Stomach (tissue), 8 donors: ENCODE measurements at regions not wholly inside any gene's neighbourhood (a gene's known extent, or its start where the extent isn't known, plus 50 kb on each side); places are given as distances from the start of the nearest gene placed in this dataset.

Source experiments
- DNase-seq, 2 donors: peaks; one replicate each; pipeline versions ENCODE4 v3.0.0 to v3.0.0-alpha.2; 2013 to 2019
- H3K27ac ChIP-seq, 5 donors: fragments of 200-600 bp in 4 of 5; sonication (generic) in 4 of 5; one replicate each; pipeline ENCODE4 v1.5.1; 2013 to 2019; ENCODE audit warnings: mild to moderate bottlenecking in 1 of 5, moderate library complexity in 1 of 5
- H3K27me3 ChIP-seq, 3 donors: fragments of 200-600 bp; sonication (generic); one replicate each; pipeline ENCODE4 v1.5.1; 2017 to 2019; ENCODE audit warnings: mixed run types in 1 of 3
- H3K36me3 ChIP-seq, 4 donors: fragments of 200-600 bp; sonication (generic); 1 replicate in 3 of 4; 2 replicates in 1 of 4; pipeline ENCODE4 v1.5.1; 2016 to 2019
- H3K4me1 ChIP-seq, 4 donors: fragments of 200-600 bp; sonication (generic); one replicate each; pipeline ENCODE4 v1.5.1; 2016 to 2019
- H3K4me3 ChIP-seq, 4 donors: fragments of 200-600 bp; sonication (generic) in 3 of 4; one replicate each; pipeline ENCODE4 v1.5.1; 2016 to 2019; ENCODE audit warnings: mild to moderate bottlenecking in 1 of 4
- H3K9me3 ChIP-seq, 4 donors: fragments of 200-600 bp; sonication (generic); one replicate each; pipeline ENCODE4 v1.5.1; 2016 to 2019
- EP300 ChIP-seq: sonication (generic); formaldehyde crosslinking; IDR thresholded peaks from one replicate; pipeline ENCODE4 v1.6.1; 2017; ENCODE audit warnings: antibody characterized with exemption
- POLR2A ChIP-seq, 4 donors: fragments of 450-650 bp; IDR thresholded peaks; one replicate each; pipeline ENCODE4 v1.6.1; 2016; ENCODE audit warnings: antibody characterized with exemption in 4 of 4, control low read depth in 2 of 4, mild to moderate bottlenecking in 1 of 4, moderate library complexity in 1 of 4
- POLR2AphosphoS5 ChIP-seq, 3 donors: sonication (generic); formaldehyde crosslinking; IDR thresholded peaks; one replicate each; pipeline ENCODE4 v1.6.1; 2016; ENCODE audit warnings: antibody characterized with exemption in 3 of 3
- WGBS, 5 donors: extraction: QIAGEN DNeasy Blood & Tissue Kit in 3 of 5; methylation state at CpG; one replicate each; pipeline versions ENCODE4 v1.1.5 to v1.1.7; 2013 to 2018; 5-methylcytosine and 5-hydroxymethylcytosine counted together
- intact Hi-C: fragments of 100-400 bp; cut with DNase I; formaldehyde crosslinking; loops from one replicate; pipeline ENCODE4 v1.15.1; 2023; ENCODE audit warnings: low total_unique reads
- TF ChIP-seq, protein P1 (sequence below), 7 experiments: fragments of 450-650 bp in 4 of 7; fragments of 200-600 bp in 3 of 7; sonication (generic) in 3 of 7; IDR thresholded peaks; one replicate each; pipeline ENCODE4 v1.5.1; 2016 to 2019; ENCODE audit warnings: antibody characterized with exemption in 7 of 7, control low read depth in 2 of 7, mild to moderate bottlenecking in 1 of 7
- donor health status: healthy with polysubstance abuse.
- donor health status: Bipolar disorder and iron deficiency.
- donor health status: healthy.

DNA sequence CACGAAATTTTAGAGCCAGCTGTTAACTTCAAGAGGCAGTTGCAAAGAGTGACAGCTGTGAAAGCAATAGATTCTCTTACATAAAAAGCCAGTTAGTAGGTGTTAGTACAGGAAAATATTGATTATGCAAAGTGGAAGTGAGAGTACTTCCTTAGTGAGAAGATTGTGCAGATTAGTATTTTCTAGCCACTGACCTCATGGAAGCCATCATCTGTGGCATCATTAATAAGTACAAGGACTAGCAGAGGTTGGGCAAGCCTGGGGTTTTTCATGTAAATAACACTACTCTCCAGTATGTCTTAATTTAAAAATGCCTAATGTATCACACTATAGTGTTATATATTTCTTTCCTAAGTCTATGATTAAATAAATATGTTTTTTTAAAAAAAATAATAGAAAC lies 166.2 kb upstream of the DTNA start:
- no peak for DNase-seq
- TF ChIP-seq, protein P1, sequence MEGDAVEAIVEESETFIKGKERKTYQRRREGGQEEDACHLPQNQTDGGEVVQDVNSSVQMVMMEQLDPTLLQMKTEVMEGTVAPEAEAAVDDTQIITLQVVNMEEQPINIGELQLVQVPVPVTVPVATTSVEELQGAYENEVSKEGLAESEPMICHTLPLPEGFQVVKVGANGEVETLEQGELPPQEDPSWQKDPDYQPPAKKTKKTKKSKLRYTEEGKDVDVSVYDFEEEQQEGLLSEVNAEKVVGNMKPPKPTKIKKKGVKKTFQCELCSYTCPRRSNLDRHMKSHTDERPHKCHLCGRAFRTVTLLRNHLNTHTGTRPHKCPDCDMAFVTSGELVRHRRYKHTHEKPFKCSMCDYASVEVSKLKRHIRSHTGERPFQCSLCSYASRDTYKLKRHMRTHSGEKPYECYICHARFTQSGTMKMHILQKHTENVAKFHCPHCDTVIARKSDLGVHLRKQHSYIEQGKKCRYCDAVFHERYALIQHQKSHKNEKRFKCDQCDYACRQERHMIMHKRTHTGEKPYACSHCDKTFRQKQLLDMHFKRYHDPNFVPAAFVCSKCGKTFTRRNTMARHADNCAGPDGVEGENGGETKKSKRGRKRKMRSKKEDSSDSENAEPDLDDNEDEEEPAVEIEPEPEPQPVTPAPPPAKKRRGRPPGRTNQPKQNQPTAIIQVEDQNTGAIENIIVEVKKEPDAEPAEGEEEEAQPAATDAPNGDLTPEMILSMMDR (IDR thresholded peaks at IDR 0.05): no peak
- no peak for TF ChIP-seq POLR2AphosphoS5 (IDR thresholded peaks at IDR 0.05)
- no peak for TF ChIP-seq EP300
- TF ChIP-seq POLR2A (IDR thresholded peaks at IDR 0.05): no peak
- 29 to 55% (median 47%) methylated on average over 1 of the region's 1 CpG for WGBS, 5 donors
- Histone ChIP-seq H3K4me1 (no peaks in the 10 kb centered on the region), H3K4me3 (no peak overlapping the region), H3K27ac (no peak overlapping the region), H3K27me3 (no peaks in the 10 kb centered on the region), H3K36me3 (no peaks in the 10 kb centered on the region), H3K9me3 (no peaks in the 10 kb centered on the region)
- intact Hi-C loops: no loop called here

DNA sequence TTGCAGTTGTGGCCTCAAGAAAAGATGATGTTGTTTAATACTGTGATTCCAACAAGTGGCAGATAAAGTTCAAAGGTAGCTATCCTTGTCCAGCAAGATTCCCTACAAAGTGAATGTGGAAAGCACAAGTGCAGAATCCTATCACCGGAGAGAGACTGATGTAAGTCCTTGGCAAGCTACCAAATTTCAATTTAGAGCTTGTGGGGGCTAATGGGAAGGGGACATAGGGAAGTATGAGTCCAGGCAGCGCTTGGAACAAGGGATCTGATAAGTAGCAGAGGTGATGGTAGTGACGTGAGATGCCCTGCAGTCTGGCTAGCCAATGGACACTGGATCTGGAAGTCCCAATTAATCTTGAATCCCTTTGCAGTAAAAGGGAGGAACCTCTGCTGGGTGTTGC lies 165.2 kb upstream of the DTNA start:
- DNase-seq: no peak
- no peak for TF ChIP-seq POLR2A (IDR thresholded peaks at IDR 0.05)
- TF ChIP-seq EP300: no peak
- TF ChIP-seq, protein P1 (IDR thresholded peaks at IDR 0.05): no peak
- TF ChIP-seq POLR2AphosphoS5 (IDR thresholded peaks at IDR 0.05): no peak
- Histone ChIP-seq H3K27me3 (no peaks in the 10 kb centered on the region), H3K36me3 (no peaks in the 10 kb centered on the region), H3K9me3 (no peaks in the 10 kb centered on the region), H3K4me3 (no peak overlapping the region), H3K4me1 (no peaks in the 10 kb centered on the region), H3K27ac (no peak overlapping the region)
- 46 to 81% (median 77%) methylated on average over 3 of the region's 3 CpGs for WGBS, 5 donors
- intact Hi-C loops: no loop called here

DNA sequence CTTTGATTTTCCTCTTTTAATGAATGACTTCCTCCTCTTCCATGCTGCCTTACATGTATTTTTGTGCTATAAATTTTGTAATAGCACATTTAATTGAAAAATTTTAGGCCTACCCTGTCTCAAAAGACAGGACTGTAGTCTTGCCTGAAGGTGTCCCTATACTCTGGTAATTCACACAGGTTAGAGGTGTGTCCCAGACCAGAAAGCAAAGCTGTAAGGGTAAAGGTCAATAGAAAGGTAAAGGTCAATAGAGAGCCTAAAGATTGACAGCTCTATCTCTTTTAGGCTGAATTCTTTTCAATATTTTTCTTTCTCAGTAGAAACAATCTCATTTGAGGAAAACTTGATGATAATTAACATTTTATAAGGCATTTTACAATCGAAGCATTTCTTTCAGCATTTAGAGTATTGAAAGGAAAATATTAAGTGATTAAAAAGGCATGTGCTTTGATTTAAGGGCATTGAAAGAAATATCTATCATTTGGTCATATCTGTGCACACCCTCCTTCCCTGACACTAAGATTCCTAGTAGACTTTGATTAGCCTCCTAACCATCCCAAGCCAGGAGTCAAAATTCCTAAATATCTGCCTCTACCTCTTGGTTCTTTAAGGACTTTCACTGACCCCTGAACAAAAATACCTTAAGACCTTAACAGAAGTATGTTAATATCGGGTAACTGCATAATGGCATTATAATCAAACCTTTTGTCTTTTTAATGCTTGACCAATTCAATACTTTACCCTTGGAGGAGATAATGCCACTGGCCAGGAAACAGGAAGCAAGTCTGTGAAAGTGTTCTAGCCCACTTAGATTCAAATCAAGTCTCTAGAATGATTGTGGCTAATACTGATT lies 161.8 kb upstream of the DTNA start:
- Histone ChIP-seq H3K4me1 (no peaks in the 10 kb centered on the region), H3K9me3 (no peaks in the 10 kb centered on the region), H3K27ac (no peak overlapping the region), H3K4me3 (no peak overlapping the region), H3K36me3 (no peaks in the 10 kb centered on the region), H3K27me3 (no peaks in the 10 kb centered on the region)
- 42 to 61% (median 51%) methylated on average over 2 of the region's 2 CpGs for WGBS, 5 donors
- intact Hi-C loops: no loop called here
- DNase-seq: no peak
- TF ChIP-seq POLR2AphosphoS5 (IDR thresholded peaks at IDR 0.05): no peak
- TF ChIP-seq, protein P1 (IDR thresholded peaks at IDR 0.05): no peak
- TF ChIP-seq POLR2A (IDR thresholded peaks at IDR 0.05): no peak
- TF ChIP-seq EP300: no peak

DNA sequence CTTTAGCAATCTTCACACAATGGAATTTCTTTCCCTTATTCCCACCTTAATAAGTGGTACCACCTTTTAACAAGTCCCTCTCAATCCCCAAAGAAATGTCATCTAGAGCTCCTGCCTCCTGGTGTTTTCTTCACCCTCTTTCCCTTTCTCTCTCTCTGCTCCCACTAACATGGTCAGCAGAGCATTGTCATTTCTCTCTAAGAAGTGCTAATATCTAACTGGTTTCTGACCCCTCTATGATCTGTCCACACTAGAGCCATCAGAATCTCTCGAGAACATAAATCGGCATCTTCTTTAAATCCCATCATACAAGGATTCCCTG lies 161.2 kb upstream of the DTNA start:
- Histone ChIP-seq H3K27me3 (no peaks in the 10 kb centered on the region), H3K4me1 (no peaks in the 10 kb centered on the region), H3K4me3 (no peak overlapping the region), H3K36me3 (no peaks in the 10 kb centered on the region), H3K9me3 (no peaks in the 10 kb centered on the region), H3K27ac (no peak overlapping the region)
- DNase-seq: no peak
- TF ChIP-seq EP300 (no peak), POLR2AphosphoS5 (IDR thresholded peaks at IDR 0.05) (no peak), POLR2A (IDR thresholded peaks at IDR 0.05) (no peak)
- TF ChIP-seq, protein P1 (IDR thresholded peaks at IDR 0.05): no peak
- WGBS, 5 donors: 64 to 74% (median 70%) methylated on average over 2 of the region's 2 CpGs
- intact Hi-C loops: no loop called here
